ENCODE measurements at regions not wholly inside any gene's neighbourhood (a gene's known extent, or its start where the extent isn't known, plus 50 kb on each side); places are given as distances from the start of the nearest gene placed in this dataset.
A peak's percentile ranks its signal among the peaks of the same experiment; 100 is the strongest.

- no peaks in the 10 kb centered on the region for H3K36me3 ChIP-seq (ENCODE audit: low read length)
- H4K20me1 ChIP-seq (ENCODE audit: low read depth, low read length), result no peaks in the 10 kb centered on the region
- H3K9me3 ChIP-seq (ENCODE audit: insufficient read depth, low read length), result no peaks in the 10 kb centered on the region
- no peaks in the 10 kb centered on the region for H3K79me2 ChIP-seq (ENCODE audit: insufficient read depth, low read length)
- no peak overlapping the region for H3K4me3 ChIP-seq (ENCODE audit: insufficient read depth, low read length, poor library complexity, severe bottlenecking)
- no peak overlapping the region for H3K9ac ChIP-seq (ENCODE audit: low read length)
- no peak overlapping the region for H3K27ac ChIP-seq (ENCODE audit: low read depth, low read length)
- no peaks in the 10 kb centered on the region for H3K27me3 ChIP-seq (ENCODE audit: low read length)
- TF ChIP-seq CTCF (IDR thresholded peaks at IDR 0.05; ENCODE audit: insufficient read depth, low read length, poor library complexity, severe bottlenecking) (no peak), EZH2phosphoT487 (conservative IDR thresholded peaks at IDR 0.05; ENCODE audit: low read length) (no peak)
- no peaks in the 10 kb centered on the region for H3K9me2 ChIP-seq (replicated peaks; ENCODE audit: insufficient read depth, low read length)
- H3K4me2 ChIP-seq (ENCODE audit: low read depth, low read length, poor library complexity, severe bottlenecking), result no peak overlapping the region
- H2AFZ ChIP-seq (ENCODE audit: low read depth, low read length, severe bottlenecking), result no peak overlapping the region
- H3F3A ChIP-seq (ENCODE audit: insufficient read depth), result peaks cover 11% of the 10 kb centered on the region
Measured at GRCh38 chr6:163730246-163731210, 316.0 kb downstream of the QKI start.

- no peaks in the 10 kb centered on the region for H3K79me2 ChIP-seq (ENCODE audit: insufficient read depth, low read length)
- H2AFZ ChIP-seq (ENCODE audit: low read depth, low read length, severe bottlenecking), result no peak overlapping the region
- no peak for TF ChIP-seq CTCF (IDR thresholded peaks at IDR 0.05; ENCODE audit: insufficient read depth, low read length, poor library complexity, severe bottlenecking)
- TF ChIP-seq EZH2phosphoT487 (conservative IDR thresholded peaks at IDR 0.05; ENCODE audit: low read length), result no peak
- H4K20me1 ChIP-seq (ENCODE audit: low read depth, low read length), result no peaks in the 10 kb centered on the region
- no peak overlapping the region for H3K4me2 ChIP-seq (ENCODE audit: low read depth, low read length, poor library complexity, severe bottlenecking)
- no peak overlapping the region for H3K4me3 ChIP-seq (ENCODE audit: insufficient read depth, low read length, poor library complexity, severe bottlenecking)
- H3K36me3 ChIP-seq (ENCODE audit: low read length), result no peaks in the 10 kb centered on the region
- no peaks in the 10 kb centered on the region for H3K9me3 ChIP-seq (ENCODE audit: insufficient read depth, low read length)
- no peaks in the 10 kb centered on the region for H3K9me2 ChIP-seq (replicated peaks; ENCODE audit: insufficient read depth, low read length)
- no peak overlapping the region for H3K9ac ChIP-seq (ENCODE audit: low read length)
- peaks cover 11% of the 10 kb centered on the region for H3F3A ChIP-seq (ENCODE audit: insufficient read depth)
- no peaks in the 10 kb centered on the region for H3K27me3 ChIP-seq (ENCODE audit: low read length)
- 0 out of 2 replicates have a peak overlapping the region, but pooled peaks have one; percentile 84 for H3K27ac ChIP-seq (ENCODE audit: low read depth, low read length)
Measured at GRCh38 chr6:163729127-163729872, 314.8 kb downstream of the QKI start.

- Histone ChIP-seq H3K9me2 (replicated peaks; ENCODE audit: insufficient read depth, low read length) (no peaks in the 10 kb centered on the region), H3K4me3 (ENCODE audit: insufficient read depth, low read length, poor library complexity, severe bottlenecking) (no peak overlapping the region), H2AFZ (ENCODE audit: low read depth, low read length, severe bottlenecking) (peak overlapping the region; percentile 50), H3F3A (ENCODE audit: insufficient read depth) (peaks cover 15% of the 10 kb centered on the region), H3K79me2 (ENCODE audit: insufficient read depth, low read length) (no peaks in the 10 kb centered on the region), H4K20me1 (ENCODE audit: low read depth, low read length) (no peaks in the 10 kb centered on the region), H3K36me3 (ENCODE audit: low read length) (no peaks in the 10 kb centered on the region), H3K27me3 (ENCODE audit: low read length) (no peaks in the 10 kb centered on the region), H3K9me3 (ENCODE audit: insufficient read depth, low read length) (no peaks in the 10 kb centered on the region), H3K27ac (ENCODE audit: low read depth, low read length) (peak overlapping the region; percentile 84), H3K9ac (ENCODE audit: low read length) (peak overlapping the region; percentile 21; the same call in 1 of the 2 replicates), H3K4me2 (ENCODE audit: low read depth, low read length, poor library complexity, severe bottlenecking) (peak overlapping the region; percentile 52)
- TF ChIP-seq CTCF (IDR thresholded peaks at IDR 0.05; ENCODE audit: insufficient read depth, low read length, poor library complexity, severe bottlenecking), result no peak
- TF ChIP-seq EZH2phosphoT487 (conservative IDR thresholded peaks at IDR 0.05; ENCODE audit: low read length), result no peak
Measured at GRCh38 chr6:163728442-163729126, 314.1 kb downstream of the QKI start.
